GM21825 (cell line): ENCODE measurements at regions not wholly inside any gene's neighbourhood (a gene's known extent, or its start where the extent isn't known, plus 50 kb on each side); places are given as distances from the start of the nearest gene placed in this dataset.

ENCODE experiments used
- ATAC-seq: cut with Tn5 transposase; IDR thresholded peaks from one replicate; pipeline ENCODE4 v1.9.1; 2021; ENCODE audit warnings: mild to moderate bottlenecking, moderate library complexity; ENCODE audit not compliant: unreplicated experiment

- ATAC-seq: no peak
Measured at GRCh38 chr14:56918849-56919574, 108.7 kb upstream of the OTX2 start.

- ATAC-seq: no peak
Measured at GRCh38 chr14:56905282-56905681, 95.0 kb upstream of the OTX2 start.

GRCh38 chr14:56903304-56903969 is 93.2 kb upstream of the OTX2 start:
- ATAC-seq: no peak

GRCh38 chr14:56902385-56902784 is 92.1 kb upstream of the OTX2 start:
- ATAC-seq: no peak

- no peak for ATAC-seq
Measured at GRCh38 chr14:56900726-56901125, 90.4 kb upstream of the OTX2 start.

GRCh38 chr14:56899829-56900228 is 89.5 kb upstream of the OTX2 start:
- ATAC-seq: no peak

- no peak for ATAC-seq
Measured at GRCh38 chr14:56896922-56897321, 86.6 kb upstream of the OTX2 start.

- no peak for ATAC-seq
Measured at GRCh38 chr14:56896231-56896630, 86.0 kb upstream of the OTX2 start.

- ATAC-seq: no peak
Measured at GRCh38 chr14:56895154-56895553, 84.9 kb upstream of the OTX2 start.

GRCh38 chr14:56894591-56894991 is 84.3 kb upstream of the OTX2 start:
- no peak for ATAC-seq

GRCh38 chr14:56892959-56893358 is 82.7 kb upstream of the OTX2 start:
- ATAC-seq: no peak

- ATAC-seq: no peak
Measured at GRCh38 chr14:56891226-56891625, 80.9 kb upstream of the OTX2 start.

GRCh38 chr14:56889705-56890104 is 79.4 kb upstream of the OTX2 start:
- ATAC-seq: no peak

GRCh38 chr14:56888274-56888673 is 78.0 kb upstream of the OTX2 start:
- no peak for ATAC-seq

- no peak for ATAC-seq
Measured at GRCh38 chr14:56887216-56887615, 76.9 kb upstream of the OTX2 start.

- ATAC-seq: no peak
Measured at GRCh38 chr14:56886471-56887062, 76.3 kb upstream of the OTX2 start.

GRCh38 chr14:56885825-56886224 is 75.5 kb upstream of the OTX2 start:
- no peak for ATAC-seq

- ATAC-seq: no peak
Measured at GRCh38 chr14:56884617-56885016, 74.3 kb upstream of the OTX2 start.

GRCh38 chr14:56881181-56881580 is 70.9 kb upstream of the OTX2 start:
- ATAC-seq: no peak

GRCh38 chr14:56878766-56879165 is 68.5 kb upstream of the OTX2 start:
- ATAC-seq: no peak

- ATAC-seq: no peak
Measured at GRCh38 chr14:56875104-56875675, 64.9 kb upstream of the OTX2 start.

- ATAC-seq: no peak
Measured at GRCh38 chr14:56874375-56874774, 64.1 kb upstream of the OTX2 start.
